Glutamatergic neuron (in vitro differentiated cells): ENCODE measurements at regions not wholly inside any gene's neighbourhood (a gene's known extent, or its start where the extent isn't known, plus 50 kb on each side); places are given as distances from the start of the nearest gene placed in this dataset.

Source experiments
- DNase-seq: peaks from one replicate; pipeline ENCODE4 v3.0.0; 2022
- H3K27ac Mint-ChIP-seq: one replicate; pipeline ENCODE4 v1.8.0; 2020; ENCODE audit warnings: mild to moderate bottlenecking, mixed read lengths, inconsistent platforms; ENCODE audit not compliant: unreplicated experiment
- H3K27me3 Mint-ChIP-seq: one replicate; pipeline ENCODE4 v1.8.0; 2020; ENCODE audit warnings: mild to moderate bottlenecking, moderate library complexity, mixed read lengths, inconsistent platforms; ENCODE audit not compliant: unreplicated experiment
- H3K36me3 Mint-ChIP-seq: one replicate; pipeline ENCODE4 v1.8.0; 2020; ENCODE audit warnings: mild to moderate bottlenecking, mixed read lengths, inconsistent platforms; ENCODE audit not compliant: unreplicated experiment
- H3K4me1 Mint-ChIP-seq: one replicate; pipeline ENCODE4 v1.8.0; 2020; ENCODE audit warnings: mild to moderate bottlenecking, low read depth, mixed read lengths, inconsistent platforms; ENCODE audit not compliant: unreplicated experiment
- H3K4me3 Mint-ChIP-seq: one replicate; pipeline ENCODE4 v1.8.0; 2020; ENCODE audit warnings: mild to moderate bottlenecking, mixed read lengths, inconsistent platforms; ENCODE audit not compliant: unreplicated experiment
- H3K9me3 Mint-ChIP-seq: one replicate; pipeline ENCODE4 v1.8.0; 2020; ENCODE audit warnings: mild to moderate bottlenecking, moderate library complexity, mixed read lengths, inconsistent platforms; ENCODE audit not compliant: unreplicated experiment
- CTCF ChIP-seq: fragments of 200-600 bp; sonication (generic); IDR thresholded peaks from one replicate; pipeline ENCODE4 v1.5.0; 2021; ENCODE audit not compliant: partially characterized antibody, unreplicated experiment

- no peaks in the 10 kb centered on the region for H3K4me1 Mint-ChIP-seq
- no peak overlapping the region for H3K27ac Mint-ChIP-seq
- H3K36me3 Mint-ChIP-seq: no peaks in the 10 kb centered on the region
Observed at GRCh38 chr11:41578421-41579051, 119.1 kb upstream of the LRRC4C start.

GRCh38 chr11:41579546-41579945 is 120.1 kb upstream of the LRRC4C start:
- no peak overlapping the region for H3K27ac Mint-ChIP-seq
- DNase-seq: no peak
- no peak for TF ChIP-seq CTCF
- no peaks in the 10 kb centered on the region for H3K27me3 Mint-ChIP-seq
- no peaks in the 10 kb centered on the region for H3K36me3 Mint-ChIP-seq
- H3K9me3 Mint-ChIP-seq: no peaks in the 10 kb centered on the region
- H3K4me3 Mint-ChIP-seq: no peak overlapping the region
- no peaks in the 10 kb centered on the region for H3K4me1 Mint-ChIP-seq

More at GRCh38 chr11:41578421-41579051, 119.1 kb upstream of the LRRC4C start:
- no peak for TF ChIP-seq CTCF
- no peak for DNase-seq
- Mint-ChIP-seq H3K9me3 (no peaks in the 10 kb centered on the region), H3K4me3 (no peak overlapping the region), H3K27me3 (no peaks in the 10 kb centered on the region)

- no peaks in the 10 kb centered on the region for H3K36me3 Mint-ChIP-seq
- no peak for DNase-seq
- TF ChIP-seq CTCF: no peak
- no peaks in the 10 kb centered on the region for H3K9me3 Mint-ChIP-seq
- H3K27me3 Mint-ChIP-seq: no peaks in the 10 kb centered on the region
- no peak overlapping the region for H3K4me3 Mint-ChIP-seq
- no peaks in the 10 kb centered on the region for H3K4me1 Mint-ChIP-seq
- no peak overlapping the region for H3K27ac Mint-ChIP-seq
Observed at GRCh38 chr11:41609511-41609910, 150.1 kb upstream of the LRRC4C start.

- Mint-ChIP-seq H3K27ac (no peak overlapping the region), H3K9me3 (no peaks in the 10 kb centered on the region), H3K4me3 (no peak overlapping the region), H3K4me1 (no peaks in the 10 kb centered on the region), H3K27me3 (no peaks in the 10 kb centered on the region), H3K36me3 (no peaks in the 10 kb centered on the region)
- no peak for TF ChIP-seq CTCF
- DNase-seq: no peak
Observed at GRCh38 chr11:41612415-41612814, 153.0 kb upstream of the LRRC4C start.

- no peaks in the 10 kb centered on the region for H3K27me3 Mint-ChIP-seq
- H3K27ac Mint-ChIP-seq: no peak overlapping the region
- H3K9me3 Mint-ChIP-seq: no peaks in the 10 kb centered on the region
- TF ChIP-seq CTCF: no peak
- H3K36me3 Mint-ChIP-seq: no peaks in the 10 kb centered on the region
- no peak overlapping the region for H3K4me3 Mint-ChIP-seq
- H3K4me1 Mint-ChIP-seq: no peaks in the 10 kb centered on the region
- no peak for DNase-seq
Observed at GRCh38 chr11:41613326-41613725, 153.9 kb upstream of the LRRC4C start.
